ENCODE measurements at regions not wholly inside any gene's neighbourhood (a gene's known extent, or its start where the extent isn't known, plus 50 kb on each side); places are given as distances from the start of the nearest gene placed in this dataset.

- Histone ChIP-seq H3K4me1 (ENCODE audit: control insufficient read depth in 1 of 2, insufficient read depth in 1 of 2, low read depth in 1 of 2, low read length in 1 of 2) (no peaks in the 10 kb centered on the region), H3K4me3 (ENCODE audit: low read depth in 1 of 2, low read length in 1 of 2) (no peak overlapping the region), H3K27me3 (no peaks in the 10 kb centered on the region), H3K36me3 (no peaks in the 10 kb centered on the region), H3K9me3 (no peaks in the 10 kb centered on the region), H3K27ac (no peak overlapping the region)
- TF ChIP-seq, protein P1, sequence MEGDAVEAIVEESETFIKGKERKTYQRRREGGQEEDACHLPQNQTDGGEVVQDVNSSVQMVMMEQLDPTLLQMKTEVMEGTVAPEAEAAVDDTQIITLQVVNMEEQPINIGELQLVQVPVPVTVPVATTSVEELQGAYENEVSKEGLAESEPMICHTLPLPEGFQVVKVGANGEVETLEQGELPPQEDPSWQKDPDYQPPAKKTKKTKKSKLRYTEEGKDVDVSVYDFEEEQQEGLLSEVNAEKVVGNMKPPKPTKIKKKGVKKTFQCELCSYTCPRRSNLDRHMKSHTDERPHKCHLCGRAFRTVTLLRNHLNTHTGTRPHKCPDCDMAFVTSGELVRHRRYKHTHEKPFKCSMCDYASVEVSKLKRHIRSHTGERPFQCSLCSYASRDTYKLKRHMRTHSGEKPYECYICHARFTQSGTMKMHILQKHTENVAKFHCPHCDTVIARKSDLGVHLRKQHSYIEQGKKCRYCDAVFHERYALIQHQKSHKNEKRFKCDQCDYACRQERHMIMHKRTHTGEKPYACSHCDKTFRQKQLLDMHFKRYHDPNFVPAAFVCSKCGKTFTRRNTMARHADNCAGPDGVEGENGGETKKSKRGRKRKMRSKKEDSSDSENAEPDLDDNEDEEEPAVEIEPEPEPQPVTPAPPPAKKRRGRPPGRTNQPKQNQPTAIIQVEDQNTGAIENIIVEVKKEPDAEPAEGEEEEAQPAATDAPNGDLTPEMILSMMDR (IDR thresholded peaks at IDR 0.05): no peak
Observed at GRCh38 chr5:106853266-106853665, 817.5 kb downstream of the EFNA5 start.

GRCh38 chr5:106849266-106849665, 821.5 kb downstream of the EFNA5 start:
- TF ChIP-seq, protein P1 (IDR thresholded peaks at IDR 0.05): no peak
- H3K4me3 ChIP-seq (ENCODE audit: low read depth in 1 of 2, low read length in 1 of 2): no peak overlapping the region
- no peaks in the 10 kb centered on the region for H3K36me3 ChIP-seq
- no peaks in the 10 kb centered on the region for H3K9me3 ChIP-seq
- no peak overlapping the region for H3K27ac ChIP-seq
- H3K4me1 ChIP-seq (ENCODE audit: control insufficient read depth in 1 of 2, insufficient read depth in 1 of 2, low read depth in 1 of 2, low read length in 1 of 2): no peaks in the 10 kb centered on the region
- H3K27me3 ChIP-seq: no peaks in the 10 kb centered on the region

- H3K4me3 ChIP-seq (ENCODE audit: low read depth in 1 of 2, low read length in 1 of 2): no peak overlapping the region
- no peaks in the 10 kb centered on the region for H3K4me1 ChIP-seq (ENCODE audit: control insufficient read depth in 1 of 2, insufficient read depth in 1 of 2, low read depth in 1 of 2, low read length in 1 of 2)
Observed at GRCh38 chr5:106843812-106844416, 826.8 kb downstream of the EFNA5 start.

GRCh38 chr5:106833517-106833916, 837.2 kb downstream of the EFNA5 start:
- H3K27ac ChIP-seq: no peak overlapping the region
- no peaks in the 10 kb centered on the region for H3K4me1 ChIP-seq (ENCODE audit: control insufficient read depth in 1 of 2, insufficient read depth in 1 of 2, low read depth in 1 of 2, low read length in 1 of 2)
- TF ChIP-seq, protein P1 (IDR thresholded peaks at IDR 0.05): no peak
- no peaks in the 10 kb centered on the region for H3K27me3 ChIP-seq
- H3K36me3 ChIP-seq: no peaks in the 10 kb centered on the region
- H3K4me3 ChIP-seq (ENCODE audit: low read depth in 1 of 2, low read length in 1 of 2): no peak overlapping the region
- no peaks in the 10 kb centered on the region for H3K9me3 ChIP-seq

More at GRCh38 chr5:106843812-106844416, 826.8 kb downstream of the EFNA5 start:
- H3K9me3 ChIP-seq: no peaks in the 10 kb centered on the region
- TF ChIP-seq, protein P1 (IDR thresholded peaks at IDR 0.05): no peak
- H3K36me3 ChIP-seq: no peaks in the 10 kb centered on the region
- H3K27ac ChIP-seq: no peak overlapping the region
- no peaks in the 10 kb centered on the region for H3K27me3 ChIP-seq

GRCh38 chr5:106827061-106827460, 843.7 kb downstream of the EFNA5 start:
- no peak overlapping the region for H3K4me3 ChIP-seq (ENCODE audit: low read depth in 1 of 2, low read length in 1 of 2)
- H3K4me1 ChIP-seq (ENCODE audit: control insufficient read depth in 1 of 2, insufficient read depth in 1 of 2, low read depth in 1 of 2, low read length in 1 of 2): no peaks in the 10 kb centered on the region
- TF ChIP-seq, protein P1 (IDR thresholded peaks at IDR 0.05): no peak
- no peak overlapping the region for H3K27ac ChIP-seq
- no peaks in the 10 kb centered on the region for H3K9me3 ChIP-seq
- H3K27me3 ChIP-seq: no peaks in the 10 kb centered on the region
- no peaks in the 10 kb centered on the region for H3K36me3 ChIP-seq

All from neutrophil (primary cell).